Thoracic aorta (tissue), 2 donors: ENCODE measurements at regions not wholly inside any gene's neighbourhood (a gene's known extent, or its start where the extent isn't known, plus 50 kb on each side); places are given as distances from the start of the nearest gene placed in this dataset.

ENCODE experiments used
- ATAC-seq: fragments of 150-250 bp; one replicate; pipeline ENCODE4 v1.8.0; 2017; ENCODE audit warnings: low read depth; ENCODE audit not compliant: insufficient number of reproducible peaks, low FRiP score
- DNase-seq: peaks from one replicate; pipeline ENCODE4 v3.0.0-alpha.2; 2020; ENCODE audit warnings: low spot score
- H3K27ac ChIP-seq, 2 donors: fragments of 200-600 bp; sonication (generic); 1 replicate in 1 of 2; 2 replicates in 1 of 2; pipeline ENCODE4 v1.5.1; 2016; ENCODE audit warnings: mild to moderate bottlenecking in 2 of 2, moderate library complexity in 2 of 2
- H3K27me3 ChIP-seq: fragments of 200-600 bp; sonication (generic); replicated peaks from 2 replicates; pipeline ENCODE4 v1.6.0; 2016; ENCODE audit warnings: mild to moderate bottlenecking; ENCODE audit not compliant: insufficient read depth
- H3K36me3 ChIP-seq: fragments of 200-600 bp; sonication (generic); one replicate; pipeline ENCODE4 v1.5.1; 2016
- H3K4me1 ChIP-seq, 2 donors: fragments of 200-600 bp; sonication (generic); 1 replicate in 1 of 2; 2 replicates in 1 of 2; pipeline versions ENCODE4 v1.5.1 to v1.6.0; 2016; ENCODE audit warnings: low read depth in 2 of 2, mild to moderate bottlenecking in 1 of 2; ENCODE audit not compliant: control insufficient read depth in 1 of 2
- H3K4me3 ChIP-seq: fragments of 200-600 bp; sonication (generic); 2 replicates; pipeline ENCODE4 v1.5.1; 2016; ENCODE audit warnings: mild to moderate bottlenecking
- H3K9me3 ChIP-seq: fragments of 200-600 bp; sonication (generic); 2 replicates; pipeline ENCODE4 v1.5.1; 2016
- CTCF ChIP-seq: fragments of 200-600 bp; sonication (generic); IDR thresholded peaks from one replicate; pipeline ENCODE4 v1.5.1; 2019; ENCODE audit warnings: antibody characterized with exemption

GRCh38 chr7:17071866-17072265, 190.1 kb upstream of the AGR3 start:
- H3K27ac ChIP-seq, result no peak overlapping the region
- no peaks in the 10 kb centered on the region for H3K4me1 ChIP-seq
- no peak overlapping the region for H3K4me3 ChIP-seq
- no peaks in the 10 kb centered on the region for H3K36me3 ChIP-seq
- ATAC-seq, result no peak
- no peak for TF ChIP-seq CTCF
- no peaks in the 10 kb centered on the region for H3K9me3 ChIP-seq
- no peak for DNase-seq
- no peaks in the 10 kb centered on the region for H3K27me3 ChIP-seq

GRCh38 chr7:17075601-17076255, 193.9 kb upstream of the AGR3 start:
- no peak for DNase-seq
- no peak overlapping the region for H3K27ac ChIP-seq
- TF ChIP-seq CTCF, result no peak
- peaks cover 2% of the 10 kb centered on the region for H3K9me3 ChIP-seq
- ATAC-seq, result no peak
- H3K4me3 ChIP-seq, result no peak overlapping the region
- H3K4me1 ChIP-seq, result no peaks in the 10 kb centered on the region
- H3K36me3 ChIP-seq, result no peaks in the 10 kb centered on the region
- H3K27me3 ChIP-seq, result no peaks in the 10 kb centered on the region

GRCh38 chr7:17078298-17078697, 196.5 kb upstream of the AGR3 start:
- ATAC-seq (no peak), DNase-seq (no peak)
- no peaks in the 10 kb centered on the region for H3K4me1 ChIP-seq
- peaks cover 3% of the 10 kb centered on the region for H3K9me3 ChIP-seq
- TF ChIP-seq CTCF, result no peak
- no peaks in the 10 kb centered on the region for H3K27me3 ChIP-seq
- H3K4me3 ChIP-seq, result no peak overlapping the region
- H3K27ac ChIP-seq, result no peak overlapping the region
- no peaks in the 10 kb centered on the region for H3K36me3 ChIP-seq

- Histone ChIP-seq H3K36me3 (no peaks in the 10 kb centered on the region), H3K27me3 (no peaks in the 10 kb centered on the region), H3K4me1 (no peaks in the 10 kb centered on the region), H3K4me3 (no peak overlapping the region), H3K9me3 (peaks cover 3% of the 10 kb centered on the region), H3K27ac (no peak overlapping the region)
- no peak for TF ChIP-seq CTCF
- DNase-seq (no peak), ATAC-seq (no peak)
Measured at GRCh38 chr7:17083392-17084165, 201.8 kb upstream of the AGR3 start.

- H3K27me3 ChIP-seq, result no peaks in the 10 kb centered on the region
- peaks cover 3% of the 10 kb centered on the region for H3K9me3 ChIP-seq
- no peak overlapping the region for H3K27ac ChIP-seq
- no peaks in the 10 kb centered on the region for H3K4me1 ChIP-seq
- no peak overlapping the region for H3K4me3 ChIP-seq
- DNase-seq (no peak), ATAC-seq (no peak)
- H3K36me3 ChIP-seq, result no peaks in the 10 kb centered on the region
- TF ChIP-seq CTCF, result no peak
Measured at GRCh38 chr7:17084166-17084475, 202.3 kb upstream of the AGR3 start.
